Activated CD4-positive, alpha-beta T cell treated with anti-CD3 and anti-CD28 coated beads, Interleukin-2, amount 10 ng/mL, durations not matched to agents 24 days and 14 days (primary cell): ENCODE measurements at regions not wholly inside any gene's neighbourhood (a gene's known extent, or its start where the extent isn't known, plus 50 kb on each side); places are given as distances from the start of the nearest gene placed in this dataset.

ENCODE experiments used
- DNase-seq: peaks from one replicate; pipeline ENCODE4 v3.0.0; 2022
- H3K27ac Mint-ChIP-seq: one replicate; pipeline ENCODE4 v1.8.0; 2022; ENCODE audit warnings: mild to moderate bottlenecking, mixed read lengths
- H3K27me3 Mint-ChIP-seq: one replicate; pipeline ENCODE4 v1.8.0; 2022; ENCODE audit warnings: mixed read lengths
- H3K36me3 Mint-ChIP-seq: one replicate; pipeline ENCODE4 v1.8.0; 2022; ENCODE audit warnings: low read depth, mild to moderate bottlenecking, mixed read lengths
- H3K4me1 Mint-ChIP-seq: one replicate; pipeline ENCODE4 v1.8.0; 2021; ENCODE audit warnings: mixed read lengths
- H3K4me3 Mint-ChIP-seq: one replicate; pipeline ENCODE4 v1.8.0; 2022; ENCODE audit warnings: mild to moderate bottlenecking, moderate library complexity, mixed read lengths
- H3K9me3 Mint-ChIP-seq: one replicate; pipeline ENCODE4 v1.8.0; 2021; ENCODE audit warnings: mixed read lengths
- intact Hi-C: fragments of 100-400 bp; cut with micrococcal nuclease; formaldehyde crosslinking; loops from one replicate; pipeline ENCODE4 v1.15.1; 2023

DNA sequence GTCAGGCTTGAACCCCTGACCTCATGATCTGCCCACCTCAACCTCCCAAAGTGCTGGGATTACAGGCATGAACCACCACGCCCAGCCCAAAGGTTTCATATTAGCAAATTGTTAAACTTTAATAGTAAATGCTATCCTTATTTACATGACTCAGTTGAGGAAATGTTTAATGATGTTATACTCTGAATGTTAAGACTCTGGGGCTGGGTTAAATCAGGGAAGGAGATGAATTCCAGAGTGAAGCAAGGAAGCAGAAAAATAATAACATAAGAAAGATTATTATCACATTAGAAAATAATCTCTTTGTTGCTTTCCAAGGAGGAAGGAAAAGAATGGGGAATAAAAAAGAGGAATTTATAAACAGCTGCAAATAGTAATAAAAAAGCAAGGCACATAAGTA is 105.3 kb downstream of the PTGS2 start:
- no peak for DNase-seq
- no peak overlapping the region for H3K27ac Mint-ChIP-seq
- H3K36me3 Mint-ChIP-seq = no peaks in the 10 kb centered on the region
- no peak overlapping the region for H3K4me3 Mint-ChIP-seq
- intact Hi-C loops = no loop called here
- peaks cover 10% of the 10 kb centered on the region for H3K4me1 Mint-ChIP-seq
- H3K27me3 Mint-ChIP-seq = no peaks in the 10 kb centered on the region
- no peaks in the 10 kb centered on the region for H3K9me3 Mint-ChIP-seq

- intact Hi-C loops = no loop called here
- no peak for DNase-seq
- Mint-ChIP-seq H3K4me3 (no peak overlapping the region), H3K27me3 (no peaks in the 10 kb centered on the region), H3K9me3 (no peaks in the 10 kb centered on the region), H3K4me1 (peaks cover 10% of the 10 kb centered on the region), H3K27ac (no peak overlapping the region), H3K36me3 (no peaks in the 10 kb centered on the region)
Observed at GRCh38 chr1:186572509-186572908, 107.7 kb downstream of the PTGS2 start.

- Mint-ChIP-seq H3K36me3 (no peaks in the 10 kb centered on the region), H3K27ac (no peak overlapping the region), H3K9me3 (no peaks in the 10 kb centered on the region), H3K27me3 (no peaks in the 10 kb centered on the region), H3K4me3 (no peak overlapping the region), H3K4me1 (peaks cover 10% of the 10 kb centered on the region)
- no peak for DNase-seq
- intact Hi-C loops = no loop called here
Observed at GRCh38 chr1:186571771-186572170, 108.5 kb downstream of the PTGS2 start.

DNA sequence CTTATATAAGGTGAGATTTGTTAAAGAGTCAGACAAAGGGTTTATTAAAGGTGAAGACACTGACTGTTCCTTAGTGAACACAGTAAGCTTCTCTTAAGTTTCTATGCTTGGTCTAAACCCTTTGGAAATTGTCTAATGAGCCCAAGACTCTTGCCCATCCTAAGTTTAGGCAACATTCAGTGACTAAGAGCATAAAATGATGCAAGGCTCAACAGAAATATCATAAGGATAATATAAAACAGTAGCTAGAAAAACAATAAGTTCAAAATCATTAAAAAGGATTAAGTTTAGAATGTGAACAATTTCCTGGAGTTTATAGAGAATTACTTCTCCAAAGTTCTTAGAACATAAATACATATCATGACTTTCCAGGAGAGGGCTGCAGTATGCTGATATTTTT is 108.9 kb upstream of the PDC start:
- DNase-seq = no peak
- Mint-ChIP-seq H3K27me3 (no peaks in the 10 kb centered on the region), H3K4me3 (no peak overlapping the region), H3K27ac (no peak overlapping the region), H3K9me3 (no peaks in the 10 kb centered on the region), H3K4me1 (peaks cover 10% of the 10 kb centered on the region), H3K36me3 (no peaks in the 10 kb centered on the region)
- intact Hi-C loops = no loop called here

DNA sequence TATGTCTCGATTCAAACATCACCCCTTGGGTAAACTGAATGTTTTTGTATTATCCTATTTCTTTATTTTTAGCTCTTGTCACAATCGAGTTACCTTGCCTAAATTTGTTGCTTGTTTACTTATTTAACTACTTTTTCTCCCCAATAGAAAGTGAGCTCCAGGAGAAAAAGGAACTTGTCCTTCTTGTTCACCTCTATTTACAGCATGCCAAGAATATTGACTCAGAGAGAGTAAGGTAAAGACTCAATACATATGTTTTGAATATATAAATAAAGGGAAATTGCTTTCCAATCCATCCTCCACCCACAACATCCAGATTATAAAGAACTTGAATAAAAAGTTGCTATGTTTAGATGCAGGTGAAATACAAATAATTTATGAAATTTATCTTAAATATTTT is 107.3 kb upstream of the PDC start:
- DNase-seq = no peak
- H3K27me3 Mint-ChIP-seq = no peaks in the 10 kb centered on the region
- no peak overlapping the region for H3K4me3 Mint-ChIP-seq
- intact Hi-C loops = no loop called here
- peaks cover 10% of the 10 kb centered on the region for H3K4me1 Mint-ChIP-seq
- H3K36me3 Mint-ChIP-seq = no peaks in the 10 kb centered on the region
- no peak overlapping the region for H3K27ac Mint-ChIP-seq
- H3K9me3 Mint-ChIP-seq = no peaks in the 10 kb centered on the region

DNA sequence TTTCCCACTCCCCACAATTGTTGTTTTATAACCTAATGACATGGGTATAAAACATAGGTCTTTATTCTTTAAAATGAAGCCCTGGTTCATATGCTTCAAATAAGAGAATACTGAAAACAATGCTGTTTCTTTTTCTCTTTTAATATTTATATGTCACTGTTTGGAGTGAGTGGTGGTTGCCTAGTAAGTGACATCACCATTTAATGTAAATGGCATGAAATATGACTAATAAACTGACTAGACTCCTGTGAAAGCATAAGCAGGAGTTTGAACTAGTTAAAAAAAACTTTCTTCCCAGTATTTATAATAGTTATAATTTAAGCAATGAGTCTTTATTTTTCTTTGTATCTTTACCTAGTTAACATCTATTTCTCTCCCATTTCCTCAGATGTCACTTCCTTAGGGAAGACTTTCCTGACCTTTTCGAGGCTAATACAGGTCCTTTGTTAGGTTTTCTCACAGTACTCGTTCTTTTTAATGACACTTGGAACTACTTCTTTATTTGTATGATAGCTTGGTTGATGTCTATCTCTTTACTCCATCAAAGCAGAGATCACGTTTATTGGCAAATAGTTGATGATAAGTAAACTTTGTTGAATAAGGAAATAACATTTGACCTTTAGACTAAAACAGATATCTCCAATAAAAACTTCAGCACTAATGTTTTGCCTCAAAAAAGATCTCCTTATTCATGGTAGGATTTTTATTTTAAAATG is 105.4 kb upstream of the PDC start:
- no peak overlapping the region for H3K4me3 Mint-ChIP-seq
- intact Hi-C loops = no loop called here
- H3K4me1 Mint-ChIP-seq = no peaks in the 10 kb centered on the region
- H3K27ac Mint-ChIP-seq = no peak overlapping the region
- no peaks in the 10 kb centered on the region for H3K9me3 Mint-ChIP-seq
- no peak for DNase-seq
- H3K27me3 Mint-ChIP-seq = no peaks in the 10 kb centered on the region
- no peaks in the 10 kb centered on the region for H3K36me3 Mint-ChIP-seq

- Mint-ChIP-seq H3K27me3 (no peaks in the 10 kb centered on the region), H3K36me3 (no peaks in the 10 kb centered on the region), H3K27ac (no peak overlapping the region), H3K9me3 (no peaks in the 10 kb centered on the region), H3K4me3 (no peak overlapping the region), H3K4me1 (no peaks in the 10 kb centered on the region)
- intact Hi-C loops = no loop called here
- no peak for DNase-seq
Observed at GRCh38 chr1:186564582-186564981, 103.7 kb upstream of the PDC start.

DNA sequence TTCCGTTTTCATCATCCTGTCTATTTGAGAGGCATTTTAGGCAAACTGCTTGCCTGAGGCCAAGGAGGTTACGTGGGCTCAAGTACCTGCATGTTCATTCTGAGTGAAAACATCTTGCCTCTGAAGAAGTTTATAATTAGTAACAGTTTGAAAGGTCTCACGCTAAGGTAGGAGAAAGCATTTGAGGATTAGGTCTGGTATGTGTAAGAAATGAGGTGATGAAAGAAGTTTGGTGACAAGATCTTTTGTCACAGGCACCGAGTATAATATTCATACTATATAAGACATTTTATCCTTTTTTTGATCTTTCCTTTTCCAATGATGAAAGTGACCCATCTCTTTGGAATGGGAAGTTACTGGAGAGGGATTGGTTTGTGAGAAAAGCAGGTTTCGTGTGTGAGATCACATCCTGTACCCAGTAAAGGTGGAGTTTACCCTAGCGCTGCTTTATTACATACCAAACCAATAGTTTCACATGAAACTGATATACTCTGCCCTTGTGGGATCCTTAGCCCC is 98.7 kb upstream of the PDC start:
- Mint-ChIP-seq H3K27ac (no peak overlapping the region), H3K36me3 (no peaks in the 10 kb centered on the region), H3K27me3 (peaks cover 5% of the 10 kb centered on the region), H3K9me3 (no peaks in the 10 kb centered on the region), H3K4me3 (no peak overlapping the region), H3K4me1 (no peaks in the 10 kb centered on the region)
- intact Hi-C loops = no loop called here
- DNase-seq = no peak

GRCh38 chr1:186557147-186557777 is 96.3 kb upstream of the PDC start:
- Mint-ChIP-seq H3K27me3 (peaks cover 5% of the 10 kb centered on the region), H3K36me3 (no peaks in the 10 kb centered on the region), H3K4me3 (no peak overlapping the region), H3K9me3 (no peaks in the 10 kb centered on the region), H3K27ac (no peak overlapping the region), H3K4me1 (no peaks in the 10 kb centered on the region)
- DNase-seq = no peak
- intact Hi-C loops = no loop called here

DNA sequence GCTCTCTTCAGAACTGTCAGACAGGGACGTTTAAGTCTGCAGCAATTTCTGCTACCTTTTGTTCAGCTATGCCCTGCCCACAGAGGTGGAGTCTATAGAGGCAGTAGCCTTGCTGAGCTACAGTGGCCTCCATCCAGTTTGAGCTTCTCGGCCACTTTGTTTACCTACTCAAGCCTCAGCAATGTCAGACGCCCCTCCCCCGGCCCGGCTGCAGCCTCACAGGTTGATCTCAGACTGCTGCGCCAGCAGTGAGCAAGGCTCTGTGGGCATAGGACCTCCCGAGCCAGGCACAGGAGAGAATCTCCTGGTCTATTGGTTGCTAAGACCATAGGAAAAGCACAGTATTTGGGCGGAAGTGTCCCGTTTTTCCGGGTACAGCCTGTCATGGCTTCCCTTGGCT is 89.9 kb upstream of the PDC start:
- H3K9me3 Mint-ChIP-seq = peaks cover 15% of the 10 kb centered on the region
- no peak for DNase-seq
- intact Hi-C loops = no loop called here
- peaks cover 1% of the 10 kb centered on the region for H3K27me3 Mint-ChIP-seq
- no peak overlapping the region for H3K4me3 Mint-ChIP-seq
- H3K4me1 Mint-ChIP-seq = no peaks in the 10 kb centered on the region
- no peaks in the 10 kb centered on the region for H3K36me3 Mint-ChIP-seq
- H3K27ac Mint-ChIP-seq = no peak overlapping the region

DNA sequence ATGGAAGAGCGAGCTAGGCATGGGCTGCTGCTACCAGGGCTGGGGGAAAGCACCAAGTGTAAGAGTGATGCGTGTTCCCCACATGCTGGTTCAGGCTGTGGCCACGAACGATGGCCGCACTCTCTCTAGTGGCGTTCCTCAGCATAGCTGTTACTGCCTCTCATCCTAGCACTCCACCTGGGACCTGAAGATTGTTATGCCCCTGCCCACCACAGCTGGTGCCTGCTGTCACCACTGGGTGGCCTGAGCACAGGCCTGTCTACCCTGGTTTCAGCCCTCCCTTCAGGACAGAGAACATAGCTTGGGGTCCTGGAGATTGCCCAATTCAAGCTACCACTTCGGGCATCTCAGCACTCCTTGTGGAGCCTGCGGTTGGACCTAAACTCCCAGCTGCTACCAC is 80.1 kb upstream of the PDC start:
- Mint-ChIP-seq H3K4me3 (no peak overlapping the region), H3K9me3 (peaks cover 16% of the 10 kb centered on the region), H3K36me3 (no peaks in the 10 kb centered on the region), H3K4me1 (no peaks in the 10 kb centered on the region), H3K27ac (no peak overlapping the region), H3K27me3 (no peaks in the 10 kb centered on the region)
- intact Hi-C loops = no loop called here
- no peak for DNase-seq

GRCh38 chr1:186540521-186540920 is 79.6 kb upstream of the PDC start:
- Mint-ChIP-seq H3K27me3 (no peaks in the 10 kb centered on the region), H3K36me3 (no peaks in the 10 kb centered on the region), H3K4me3 (no peak overlapping the region), H3K9me3 (peaks cover 16% of the 10 kb centered on the region), H3K4me1 (no peaks in the 10 kb centered on the region), H3K27ac (no peak overlapping the region)
- intact Hi-C loops = no loop called here
- DNase-seq = no peak

GRCh38 chr1:186536273-186536890 is 75.5 kb upstream of the PDC start:
- Mint-ChIP-seq H3K27ac (no peak overlapping the region), H3K27me3 (peaks cover 4% of the 10 kb centered on the region), H3K4me3 (no peak overlapping the region), H3K9me3 (peaks cover 6% of the 10 kb centered on the region), H3K36me3 (no peaks in the 10 kb centered on the region), H3K4me1 (no peaks in the 10 kb centered on the region)
- intact Hi-C loops = no loop called here
- DNase-seq = no peak

GRCh38 chr1:186535388-186536133 is 74.6 kb upstream of the PDC start:
- no peak for DNase-seq
- Mint-ChIP-seq H3K27me3 (peaks cover 8% of the 10 kb centered on the region), H3K36me3 (no peaks in the 10 kb centered on the region), H3K9me3 (peaks cover 6% of the 10 kb centered on the region), H3K4me3 (no peak overlapping the region), H3K4me1 (no peaks in the 10 kb centered on the region), H3K27ac (no peak overlapping the region)
- intact Hi-C loops = no loop called here
